Tibial artery (tissue), 4 donors: ENCODE measurements at regions not wholly inside any gene's neighbourhood (a gene's known extent, or its start where the extent isn't known, plus 50 kb on each side); places are given as distances from the start of the nearest gene placed in this dataset.
A peak's percentile ranks its signal among the peaks of the same experiment; 100 is the strongest.

Experiments used
- DNase-seq, 2 donors: peaks; one replicate each; pipeline ENCODE4 v3.0.0-alpha.2; 2019
- H3K27ac ChIP-seq, 2 donors: fragments of 200-600 bp; sonication (generic) in 1 of 2; 1 replicate in 1 of 2; 2 replicates in 1 of 2; pipeline ENCODE4 v1.5.1; 2018 to 2019; ENCODE audit warnings: mild to moderate bottlenecking in 1 of 2
- H3K27me3 ChIP-seq, 2 donors: fragments of 200-600 bp; sonication (generic) in 1 of 2; one replicate each; pipeline versions ENCODE4 v1.5.1 to v1.6.0; 2016 to 2019
- H3K36me3 ChIP-seq, 3 donors: fragments of 200-600 bp; sonication (generic) in 2 of 3; one replicate each; pipeline ENCODE4 v1.5.1; 2016 to 2019; ENCODE audit warnings: mild to moderate bottlenecking in 2 of 3
- H3K4me1 ChIP-seq, 4 donors: fragments of 200-600 bp; sonication (generic) in 2 of 4; 1 replicate in 3 of 4; 2 replicates in 1 of 4; pipeline ENCODE4 v1.5.1; 2016 to 2019
- H3K4me3 ChIP-seq, 2 donors: fragments of 200-600 bp; sonication (generic) in 1 of 2; 1 replicate in 1 of 2; 2 replicates in 1 of 2; pipeline ENCODE4 v1.5.1; 2018 to 2019; ENCODE audit warnings: mild to moderate bottlenecking in 2 of 2
- H3K9me3 ChIP-seq, 3 donors: fragments of 200-600 bp; sonication (generic) in 1 of 3; one replicate each; pipeline ENCODE4 v1.5.1; 2016 to 2019
- intact Hi-C: fragments of 100-400 bp; cut with DNase I; formaldehyde crosslinking; loops from one replicate; pipeline ENCODE4 v1.15.0; 2023; ENCODE audit warnings: low total_unique reads
- TF ChIP-seq, protein P1 (sequence below), 2 experiments: fragments of 200-600 bp in 1 of 2; fragments of 450-650 bp in 1 of 2; IDR thresholded peaks; one replicate each; pipeline ENCODE4 v1.5.1; 2017 to 2019; ENCODE audit warnings: antibody characterized with exemption in 2 of 2, mild to moderate bottlenecking in 1 of 2, moderate library complexity in 1 of 2

DNA sequence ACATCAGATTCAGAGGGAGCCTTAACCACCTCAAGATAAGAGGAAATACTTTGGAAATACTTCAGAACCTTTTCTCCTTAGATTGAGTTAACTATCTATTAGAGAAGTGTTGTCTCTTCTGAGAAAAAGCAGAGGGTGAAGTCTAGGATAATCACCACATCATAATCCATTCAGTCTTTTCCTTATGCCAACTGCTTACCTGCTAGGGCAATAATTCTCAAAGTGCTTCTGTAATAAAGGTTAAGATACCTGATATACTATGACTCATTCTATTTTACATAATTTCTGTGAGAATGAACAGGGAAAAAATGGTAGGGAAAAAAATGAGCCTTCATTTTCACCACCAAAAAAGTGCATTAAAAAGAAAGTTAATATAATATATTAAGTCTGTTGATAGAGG is 70.1 kb upstream of the LOC128125822 start:
- intact Hi-C loops = no loop called here
- DNase-seq = no peak
- Histone ChIP-seq H3K4me3 (no peak overlapping the region), H3K4me1 (no peaks in the 10 kb centered on the region), H3K27ac (no peak overlapping the region), H3K27me3 (no peaks in the 10 kb centered on the region), H3K9me3 (no peaks in the 10 kb centered on the region), H3K36me3 (no peaks in the 10 kb centered on the region)
- TF ChIP-seq, protein P1, sequence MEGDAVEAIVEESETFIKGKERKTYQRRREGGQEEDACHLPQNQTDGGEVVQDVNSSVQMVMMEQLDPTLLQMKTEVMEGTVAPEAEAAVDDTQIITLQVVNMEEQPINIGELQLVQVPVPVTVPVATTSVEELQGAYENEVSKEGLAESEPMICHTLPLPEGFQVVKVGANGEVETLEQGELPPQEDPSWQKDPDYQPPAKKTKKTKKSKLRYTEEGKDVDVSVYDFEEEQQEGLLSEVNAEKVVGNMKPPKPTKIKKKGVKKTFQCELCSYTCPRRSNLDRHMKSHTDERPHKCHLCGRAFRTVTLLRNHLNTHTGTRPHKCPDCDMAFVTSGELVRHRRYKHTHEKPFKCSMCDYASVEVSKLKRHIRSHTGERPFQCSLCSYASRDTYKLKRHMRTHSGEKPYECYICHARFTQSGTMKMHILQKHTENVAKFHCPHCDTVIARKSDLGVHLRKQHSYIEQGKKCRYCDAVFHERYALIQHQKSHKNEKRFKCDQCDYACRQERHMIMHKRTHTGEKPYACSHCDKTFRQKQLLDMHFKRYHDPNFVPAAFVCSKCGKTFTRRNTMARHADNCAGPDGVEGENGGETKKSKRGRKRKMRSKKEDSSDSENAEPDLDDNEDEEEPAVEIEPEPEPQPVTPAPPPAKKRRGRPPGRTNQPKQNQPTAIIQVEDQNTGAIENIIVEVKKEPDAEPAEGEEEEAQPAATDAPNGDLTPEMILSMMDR (IDR thresholded peaks at IDR 0.05) = no peak

DNA sequence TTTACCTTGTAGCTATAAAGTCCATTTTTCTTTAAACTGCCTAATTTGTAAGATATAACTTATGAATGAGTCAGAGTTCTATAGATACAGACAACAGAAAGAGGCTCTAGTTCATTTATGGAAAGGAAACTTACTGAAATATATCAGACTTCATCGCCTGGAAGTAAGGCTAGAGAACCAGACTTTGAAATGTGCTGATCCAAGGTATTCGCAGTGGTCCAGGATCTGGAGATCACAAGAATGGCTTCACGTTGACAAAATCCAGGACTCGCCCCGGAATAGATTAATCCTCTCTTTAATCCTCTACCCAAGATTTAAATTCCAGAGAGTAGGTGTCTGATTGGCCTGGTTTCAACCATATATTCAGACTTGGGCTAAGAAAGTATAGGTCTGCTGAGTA is 69.1 kb upstream of the LOC128125822 start:
- no peaks in the 10 kb centered on the region for H3K27me3 ChIP-seq
- intact Hi-C loops = no loop called here
- DNase-seq = no peak
- no peaks in the 10 kb centered on the region for H3K9me3 ChIP-seq
- no peak overlapping the region for H3K4me3 ChIP-seq
- no peak overlapping the region for H3K27ac ChIP-seq
- no peaks in the 10 kb centered on the region for H3K36me3 ChIP-seq
- TF ChIP-seq, protein P1 (IDR thresholded peaks at IDR 0.05) = no peak
- no peaks in the 10 kb centered on the region for H3K4me1 ChIP-seq

DNA sequence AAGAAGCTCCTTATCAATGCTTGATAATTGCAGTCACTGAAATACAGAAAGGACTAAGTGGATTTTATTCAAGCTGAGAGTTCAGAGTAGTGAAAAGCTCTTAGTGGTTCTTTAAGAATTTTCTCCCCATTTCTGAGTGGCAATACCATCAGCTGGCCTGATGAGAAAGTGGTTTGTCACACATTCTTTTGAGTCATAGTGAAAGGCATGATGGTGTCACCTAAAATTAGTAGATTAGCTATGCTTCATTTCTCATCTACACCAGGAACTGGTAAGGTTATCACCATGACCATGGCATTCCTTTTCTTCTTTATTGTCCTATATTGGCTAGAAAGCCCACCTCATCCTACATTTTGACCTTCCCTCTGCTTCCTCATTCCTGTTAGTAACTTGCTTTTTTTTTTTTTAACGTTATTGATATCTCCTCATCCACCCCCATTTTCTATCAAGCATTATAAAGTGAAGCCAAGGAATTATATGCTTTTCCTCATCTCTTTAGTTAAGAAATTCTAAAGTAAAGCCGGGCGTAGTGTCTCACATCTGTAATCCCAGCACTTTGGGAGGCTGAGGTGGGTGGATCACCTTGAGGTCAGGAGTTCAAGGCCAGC is 67.4 kb upstream of the LOC128125822 start:
- intact Hi-C loops = no loop called here
- DNase-seq = no peak

DNA sequence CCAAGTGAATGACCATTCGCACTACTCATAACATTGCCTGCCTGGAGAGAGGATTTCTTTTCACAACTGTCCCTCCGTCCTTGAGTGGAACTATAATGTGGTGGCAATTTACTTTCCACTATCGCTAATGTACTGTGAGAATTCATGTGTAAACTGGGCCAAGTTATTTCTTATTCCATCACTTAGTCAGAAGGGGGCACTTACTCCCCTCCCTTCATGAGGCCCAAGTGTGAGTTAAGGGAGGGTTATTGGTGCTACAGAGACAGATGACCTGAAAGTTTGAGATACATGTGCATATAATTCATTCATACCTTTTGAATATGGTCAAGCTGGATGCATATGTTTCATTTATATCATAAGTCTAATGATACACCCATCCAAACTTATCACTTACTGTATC is 65.2 kb upstream of the LOC128125822 start:
- intact Hi-C loops = no loop called here
- H3K4me1 ChIP-seq = peaks cover 0 to 12% (median 0%) of the 10 kb centered on the region in 4 donors
- no peak overlapping the region for H3K27ac ChIP-seq

More for the DNA sequence above, 67.4 kb upstream of the LOC128125822 start:
- Histone ChIP-seq H3K9me3 (no peaks in the 10 kb centered on the region), H3K36me3 (no peaks in the 10 kb centered on the region), H3K27me3 (no peaks in the 10 kb centered on the region), H3K4me3 (no peak overlapping the region), H3K4me1 (peaks cover 0 to 5% (median 0%) of the 10 kb centered on the region in 4 donors), H3K27ac (no peak overlapping the region)
- TF ChIP-seq, protein P1 (IDR thresholded peaks at IDR 0.05) = no peak

DNA sequence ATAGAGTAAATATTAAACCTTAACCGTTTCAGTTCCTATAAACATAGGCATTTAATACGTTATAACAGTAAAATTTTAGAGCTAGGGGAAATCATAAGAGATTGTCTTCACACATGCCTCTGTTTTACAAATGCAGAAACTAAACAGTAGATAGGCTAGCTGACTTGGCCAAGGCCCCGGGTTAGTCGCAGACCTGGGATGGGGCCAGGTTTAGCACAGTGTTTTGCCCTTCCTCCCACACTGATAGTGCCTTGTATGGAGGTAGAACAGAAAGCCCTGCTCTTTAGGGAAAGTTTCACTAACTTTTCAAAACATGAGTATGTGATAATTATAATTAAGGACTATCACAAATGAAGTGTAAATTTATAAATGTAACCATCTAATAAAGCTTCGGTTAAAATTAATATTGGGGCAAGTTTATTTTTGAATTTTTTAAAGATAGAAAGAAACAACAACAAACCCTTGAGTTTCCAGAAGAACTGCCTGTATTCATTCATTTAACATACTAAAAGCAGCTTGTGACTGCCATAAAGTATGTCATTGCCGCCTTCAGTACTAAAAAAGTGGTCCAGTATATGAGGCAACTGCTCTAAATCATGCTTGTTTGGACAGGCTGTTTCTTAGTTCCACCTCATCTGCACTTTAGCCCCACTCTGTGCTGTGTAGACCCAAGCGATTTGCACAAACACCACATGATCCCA is 62.5 kb upstream of the LOC128125822 start:
- intact Hi-C loops = no loop called here
- H3K4me1 ChIP-seq = peaks cover 0 to 12% (median 0%) of the 10 kb centered on the region in 4 donors
- peak in 1 of 2 donors; percentile 75 for DNase-seq
- H3K27ac ChIP-seq = peak overlapping the region; percentile 22 to 35
- no peaks in the 10 kb centered on the region for H3K36me3 ChIP-seq
- TF ChIP-seq, protein P1 (IDR thresholded peaks at IDR 0.05) = no peak
- H3K4me3 ChIP-seq = no peak overlapping the region
- H3K27me3 ChIP-seq = no peaks in the 10 kb centered on the region
- no peaks in the 10 kb centered on the region for H3K9me3 ChIP-seq

More for the DNA sequence above, 65.2 kb upstream of the LOC128125822 start:
- H3K36me3 ChIP-seq = no peaks in the 10 kb centered on the region
- no peaks in the 10 kb centered on the region for H3K9me3 ChIP-seq
- DNase-seq = no peak
- TF ChIP-seq, protein P1 (IDR thresholded peaks at IDR 0.05) = no peak
- H3K4me3 ChIP-seq = no peak overlapping the region
- H3K27me3 ChIP-seq = no peaks in the 10 kb centered on the region
